ENCODE measurements at regions not wholly inside any gene's neighbourhood (a gene's known extent, or its start where the extent isn't known, plus 50 kb on each side); places are given as distances from the start of the nearest gene placed in this dataset.
"Not testable (repeated sequence)": the region's sequence is repeated elsewhere in the genome, so short reads cannot be mapped to it uniquely, and the experiment has no call there.

DNA sequence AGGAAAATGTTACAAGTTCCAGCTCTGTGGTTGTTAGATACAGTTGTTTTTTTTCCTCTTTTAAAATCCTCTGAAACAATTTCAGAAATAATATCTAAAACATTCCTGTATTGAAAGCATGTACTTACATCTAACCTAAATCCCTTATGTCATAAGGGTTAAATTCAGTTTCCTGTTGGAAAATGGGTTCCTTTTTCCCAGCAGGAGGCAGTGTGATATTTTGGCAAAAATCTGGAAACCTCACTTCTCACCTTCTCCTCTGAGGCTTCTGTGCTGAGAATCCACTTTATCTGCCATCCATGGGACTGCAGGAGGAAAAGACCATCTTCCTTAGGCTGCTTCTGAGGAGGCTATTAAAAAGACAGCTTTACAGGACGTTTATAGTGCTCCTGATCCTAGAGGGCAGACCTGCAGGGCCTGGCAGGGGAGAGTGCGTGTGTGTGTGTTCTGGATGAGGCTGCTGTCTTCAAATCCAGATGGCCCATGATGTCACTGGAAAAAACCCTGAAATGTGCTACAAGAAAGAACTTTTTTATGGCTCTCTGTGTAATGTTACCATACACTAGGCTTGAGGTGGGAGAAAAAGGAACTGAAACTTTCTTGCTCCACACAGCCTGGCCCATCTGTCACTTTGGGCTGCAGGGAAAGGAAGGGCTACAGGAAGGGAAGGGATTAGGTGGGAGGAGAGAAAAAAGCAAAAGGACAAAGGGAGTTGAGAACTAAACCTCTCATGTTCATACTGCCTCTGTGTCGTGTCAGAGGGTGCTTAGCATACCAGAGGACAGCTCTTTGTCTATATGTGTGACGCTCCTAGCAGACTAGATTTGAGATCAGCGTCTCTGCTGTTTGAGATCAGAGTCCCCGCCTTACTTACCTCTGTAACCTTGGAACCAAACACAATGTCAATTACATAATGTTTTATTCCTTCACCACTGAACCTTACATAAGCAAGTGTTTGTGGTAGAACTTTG, 379.2 kb upstream of the SPAG17 start:
- TF ChIP-seq, protein P1, sequence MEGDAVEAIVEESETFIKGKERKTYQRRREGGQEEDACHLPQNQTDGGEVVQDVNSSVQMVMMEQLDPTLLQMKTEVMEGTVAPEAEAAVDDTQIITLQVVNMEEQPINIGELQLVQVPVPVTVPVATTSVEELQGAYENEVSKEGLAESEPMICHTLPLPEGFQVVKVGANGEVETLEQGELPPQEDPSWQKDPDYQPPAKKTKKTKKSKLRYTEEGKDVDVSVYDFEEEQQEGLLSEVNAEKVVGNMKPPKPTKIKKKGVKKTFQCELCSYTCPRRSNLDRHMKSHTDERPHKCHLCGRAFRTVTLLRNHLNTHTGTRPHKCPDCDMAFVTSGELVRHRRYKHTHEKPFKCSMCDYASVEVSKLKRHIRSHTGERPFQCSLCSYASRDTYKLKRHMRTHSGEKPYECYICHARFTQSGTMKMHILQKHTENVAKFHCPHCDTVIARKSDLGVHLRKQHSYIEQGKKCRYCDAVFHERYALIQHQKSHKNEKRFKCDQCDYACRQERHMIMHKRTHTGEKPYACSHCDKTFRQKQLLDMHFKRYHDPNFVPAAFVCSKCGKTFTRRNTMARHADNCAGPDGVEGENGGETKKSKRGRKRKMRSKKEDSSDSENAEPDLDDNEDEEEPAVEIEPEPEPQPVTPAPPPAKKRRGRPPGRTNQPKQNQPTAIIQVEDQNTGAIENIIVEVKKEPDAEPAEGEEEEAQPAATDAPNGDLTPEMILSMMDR (IDR thresholded peaks at IDR 0.05; ENCODE audit: insufficient read depth, low read depth, low read length), result no peak
- H3K4me3 ChIP-seq (ENCODE audit: low read depth, low read length), result no peak overlapping the region
- DNase-seq (ENCODE audit: low read depth), result no peak

DNA sequence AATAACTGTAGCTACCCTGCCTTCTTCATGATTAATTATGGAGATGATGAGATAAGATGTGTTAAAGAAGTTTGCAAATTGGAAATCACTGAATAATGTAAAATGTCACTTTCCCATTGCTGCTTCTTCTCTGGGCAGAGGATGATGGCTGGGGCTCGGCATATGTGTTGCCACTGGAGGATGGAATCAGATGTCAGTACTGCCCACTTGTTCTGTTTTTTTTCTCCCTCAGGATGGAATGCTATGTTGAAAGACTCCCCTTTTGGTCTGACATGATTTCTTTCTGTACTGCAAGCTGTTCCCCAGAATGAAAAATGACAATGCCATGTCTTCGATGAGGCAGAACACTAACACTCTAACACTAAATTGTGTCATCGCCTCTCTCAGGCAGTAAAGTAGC, 373.9 kb upstream of the SPAG17 start:
- TF ChIP-seq, protein P1 (IDR thresholded peaks at IDR 0.05; ENCODE audit: insufficient read depth, low read depth, low read length), result no peak
- H3K4me3 ChIP-seq (ENCODE audit: low read depth, low read length), result no peak overlapping the region
- DNase-seq (ENCODE audit: low read depth), result no peak

DNA sequence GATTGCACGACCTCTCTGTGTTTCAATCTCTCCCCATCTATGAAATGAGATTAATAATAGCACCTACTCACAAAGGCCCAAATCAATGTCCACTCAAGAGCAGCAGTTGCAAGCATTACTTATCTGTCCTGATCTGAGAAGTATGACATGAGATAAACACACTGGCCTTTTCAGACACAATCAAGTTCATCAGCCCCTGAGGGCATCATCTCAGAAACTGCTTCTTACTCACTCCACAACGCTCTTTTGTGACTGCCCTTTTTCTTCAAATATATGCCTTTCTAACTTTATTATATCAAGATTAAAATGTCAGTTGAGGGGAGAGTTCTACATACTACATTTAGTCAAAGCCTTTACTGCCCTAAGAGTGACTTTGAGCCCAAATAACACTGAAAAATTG, 371.9 kb upstream of the SPAG17 start:
- no peak for DNase-seq (ENCODE audit: low read depth)
- TF ChIP-seq, protein P1 (IDR thresholded peaks at IDR 0.05; ENCODE audit: insufficient read depth, low read depth, low read length), result no peak
- H3K4me3 ChIP-seq (ENCODE audit: low read depth, low read length), result no peak overlapping the region

DNA sequence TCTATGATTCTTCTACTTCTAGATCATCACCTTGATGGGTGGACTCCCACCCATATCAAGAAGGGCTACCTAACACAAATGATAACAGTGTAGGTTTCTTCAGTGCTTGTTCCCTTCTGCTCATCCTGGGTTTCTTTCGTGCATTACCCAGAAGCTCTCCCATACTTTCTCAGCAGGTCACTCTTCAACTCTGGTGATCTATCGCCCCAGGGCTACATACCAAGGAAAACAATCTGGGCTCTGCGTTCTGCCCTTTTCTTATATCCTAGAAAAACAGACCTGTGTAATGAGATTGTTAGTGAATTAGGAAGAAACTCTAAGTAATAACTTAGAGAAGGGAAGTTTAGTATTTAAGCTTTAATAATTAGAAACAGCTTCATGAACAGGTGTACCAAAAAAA, 370.6 kb upstream of the SPAG17 start:
- DNase-seq (ENCODE audit: low read depth), result no peak
- H3K4me3 ChIP-seq (ENCODE audit: low read depth, low read length), result no peak overlapping the region
- TF ChIP-seq, protein P1 (IDR thresholded peaks at IDR 0.05; ENCODE audit: insufficient read depth, low read depth, low read length), result no peak

DNA sequence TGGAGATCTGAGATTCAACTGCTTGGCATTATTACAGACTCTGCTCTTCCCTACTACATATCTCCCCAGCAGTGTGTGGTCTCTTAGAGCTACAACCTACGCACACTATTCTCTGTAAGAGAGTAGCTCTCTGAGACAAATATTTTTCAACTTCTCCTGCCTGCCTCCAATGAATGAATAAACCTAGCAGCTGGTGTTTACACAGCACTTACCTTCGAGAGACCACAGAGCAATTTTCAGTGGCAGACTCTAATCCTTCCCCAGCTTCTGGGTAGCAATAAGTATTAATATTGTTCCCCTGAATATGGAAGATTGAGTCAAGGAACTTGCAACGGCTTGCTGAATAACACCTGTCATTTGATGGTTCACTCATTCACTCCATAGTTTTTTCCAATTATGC, 350.9 kb upstream of the SPAG17 start:
- TF ChIP-seq, protein P1 (IDR thresholded peaks at IDR 0.05; ENCODE audit: insufficient read depth, low read depth, low read length), result no peak
- no peak overlapping the region for H3K4me3 ChIP-seq (ENCODE audit: low read depth, low read length)
- no peak for DNase-seq (ENCODE audit: low read depth)

DNA sequence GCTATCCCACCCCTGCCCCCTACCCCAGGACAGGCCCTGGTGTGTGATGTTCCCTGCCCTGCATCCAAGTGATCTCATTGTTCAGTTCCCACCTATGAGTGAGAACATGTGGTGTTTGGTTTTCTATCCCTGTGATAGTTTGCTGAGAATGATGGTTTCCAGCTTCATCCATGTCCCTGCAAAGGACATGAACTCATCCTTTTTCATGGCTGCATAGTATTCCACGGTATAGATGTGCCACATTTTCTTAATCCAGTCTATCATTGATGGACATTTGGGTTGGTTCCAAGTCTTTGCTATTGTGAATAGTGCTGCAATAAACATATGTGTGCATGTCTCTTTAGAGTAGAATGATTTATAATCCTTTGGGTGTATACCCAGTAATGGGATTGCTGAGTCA, 326.9 kb upstream of the SPAG17 start:
- not testable (repeated sequence) for H3K4me3 ChIP-seq (ENCODE audit: low read depth, low read length); DNase-seq (ENCODE audit: low read depth)

DNA sequence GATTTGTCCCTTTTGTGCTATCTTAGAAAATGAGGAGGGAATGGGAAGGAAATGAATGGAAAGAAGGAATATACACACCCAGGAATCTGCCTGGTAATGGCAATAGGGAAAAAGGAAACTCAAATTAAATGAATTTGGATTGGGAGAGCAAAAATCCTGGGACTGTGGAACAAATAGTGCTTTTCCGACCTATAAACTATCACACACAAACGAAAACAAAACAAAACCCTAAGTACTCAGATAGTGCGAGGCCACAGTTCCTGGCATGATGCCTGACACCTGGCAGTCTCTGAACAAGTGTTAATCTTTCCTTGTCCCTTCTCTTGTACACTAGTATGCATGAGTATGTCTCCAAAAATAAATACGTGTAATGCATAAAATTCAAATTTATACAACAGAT, 319.8 kb upstream of the SPAG17 start:
- no peak for DNase-seq (ENCODE audit: low read depth)
- no peak overlapping the region for H3K4me3 ChIP-seq (ENCODE audit: low read depth, low read length)
- TF ChIP-seq, protein P1 (IDR thresholded peaks at IDR 0.05; ENCODE audit: insufficient read depth, low read depth, low read length), result no peak

All from fibroblast of villous mesenchyme (primary cell).